HG03342 (cell line): ENCODE measurements at regions not wholly inside any gene's neighbourhood (a gene's known extent, or its start where the extent isn't known, plus 50 kb on each side); places are given as distances from the start of the nearest gene placed in this dataset.
A peak's percentile ranks its signal among the peaks of the same experiment; 100 is the strongest.
"Not testable (repeated sequence)": the region's sequence is repeated elsewhere in the genome, so short reads cannot be mapped to it uniquely, and the experiment has no call there.

ENCODE experiments used
- ATAC-seq: cut with Tn5 transposase; IDR thresholded peaks from one replicate; pipeline ENCODE4 v1.9.1; 2021; ENCODE audit warnings: mild to moderate bottlenecking, moderate library complexity; ENCODE audit not compliant: unreplicated experiment

DNA sequence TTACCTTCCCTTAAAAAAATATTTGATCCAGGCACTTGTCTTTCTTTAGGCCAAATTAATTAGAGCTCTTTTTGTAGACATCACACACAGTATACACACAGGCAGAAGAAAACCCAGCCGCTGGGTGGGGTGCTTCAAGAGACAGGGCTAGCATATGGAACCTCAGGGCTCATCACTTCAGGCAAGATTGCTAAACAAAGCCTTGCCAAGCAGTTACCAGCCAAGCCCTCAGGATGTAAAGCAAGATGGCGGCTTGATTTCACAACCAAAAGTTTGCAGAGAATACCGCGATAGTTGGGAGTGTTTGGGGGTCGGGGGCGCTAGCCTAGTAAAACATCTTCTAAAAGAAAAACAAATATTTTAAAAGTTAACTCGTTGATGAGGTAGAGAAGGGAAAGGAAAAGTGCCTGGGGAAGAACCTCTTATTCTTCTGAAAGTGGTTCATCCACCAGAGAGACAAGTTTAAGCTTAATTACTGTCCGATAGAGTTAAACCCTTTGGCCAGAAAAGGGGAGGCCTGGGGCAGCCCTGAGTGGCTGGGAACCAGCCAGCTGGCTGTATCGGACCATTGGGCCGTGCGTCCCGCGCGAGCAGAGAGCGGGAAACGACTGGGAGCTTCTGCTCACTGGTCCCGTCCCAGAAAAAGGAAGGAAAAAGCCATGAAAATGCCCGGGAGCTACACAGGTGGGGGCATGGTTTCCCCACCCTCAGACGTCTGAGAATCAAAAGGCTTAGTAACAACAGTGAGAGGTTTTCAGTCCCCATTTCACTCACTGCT is 254.9 kb upstream of the PCDH20 start:
- ATAC-seq = no peak

DNA sequence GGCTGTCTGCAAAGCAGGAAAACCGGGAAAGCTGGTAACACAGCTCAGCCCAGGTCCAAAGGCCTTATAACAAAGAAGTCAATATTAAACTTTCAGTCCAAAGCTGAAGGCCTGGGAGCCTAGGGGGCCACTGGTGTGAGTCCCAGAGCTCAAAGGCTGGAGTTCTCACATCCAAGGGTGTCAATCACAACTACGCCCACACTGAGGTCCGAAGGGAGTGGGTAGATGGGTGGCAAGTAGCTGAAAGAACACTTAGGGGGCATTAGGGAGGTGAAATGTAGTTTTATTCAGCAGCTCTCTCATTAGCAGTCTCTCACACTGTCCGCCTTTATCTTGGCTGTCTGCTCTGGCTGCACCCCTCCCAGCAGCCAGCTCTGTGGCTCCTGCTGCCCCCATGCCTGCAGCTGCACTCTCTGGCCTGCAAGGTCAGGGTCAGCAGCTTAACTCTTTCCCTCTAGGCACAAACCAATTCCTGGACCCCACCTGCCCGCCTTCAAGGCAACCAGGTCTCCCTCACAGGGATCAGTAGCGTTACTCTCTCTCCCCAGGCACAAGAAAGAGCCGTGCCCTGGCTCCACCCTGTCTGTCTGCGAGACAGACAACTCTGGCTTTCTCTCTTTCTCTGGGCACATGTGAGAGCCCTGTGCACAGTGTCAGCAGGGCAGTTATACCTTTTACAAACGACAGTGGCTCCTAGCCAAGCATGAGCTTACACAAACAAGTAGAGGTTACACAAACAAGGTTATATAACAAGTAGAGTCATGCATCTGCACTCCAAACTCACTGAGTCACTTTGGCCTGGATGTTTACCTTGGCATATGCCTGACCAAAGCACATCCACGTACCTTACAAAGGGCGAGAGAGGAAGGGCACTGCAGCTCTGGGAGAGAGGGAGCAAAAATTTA is 249.4 kb upstream of the PCDH20 start:
- ATAC-seq = no peak

DNA sequence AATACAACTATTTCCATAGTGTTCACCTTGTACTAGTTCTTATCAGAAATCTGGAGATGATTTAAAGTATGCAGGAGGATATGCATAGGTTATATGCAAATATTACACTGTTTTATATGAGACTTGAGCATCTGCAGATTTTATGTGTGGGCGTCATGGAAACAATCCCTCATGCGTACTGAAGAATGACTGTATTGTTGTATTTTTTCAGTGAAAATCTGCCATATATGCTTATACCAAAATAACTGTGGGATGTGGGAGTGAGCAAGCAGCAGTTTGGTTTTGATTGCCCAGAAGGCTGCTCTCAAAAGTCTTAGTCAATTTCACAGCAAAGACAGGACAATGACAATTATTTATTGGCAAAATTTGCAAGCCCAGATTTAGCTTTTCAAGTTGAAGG is 238.8 kb upstream of the PCDH20 start:
- ATAC-seq = no peak

DNA sequence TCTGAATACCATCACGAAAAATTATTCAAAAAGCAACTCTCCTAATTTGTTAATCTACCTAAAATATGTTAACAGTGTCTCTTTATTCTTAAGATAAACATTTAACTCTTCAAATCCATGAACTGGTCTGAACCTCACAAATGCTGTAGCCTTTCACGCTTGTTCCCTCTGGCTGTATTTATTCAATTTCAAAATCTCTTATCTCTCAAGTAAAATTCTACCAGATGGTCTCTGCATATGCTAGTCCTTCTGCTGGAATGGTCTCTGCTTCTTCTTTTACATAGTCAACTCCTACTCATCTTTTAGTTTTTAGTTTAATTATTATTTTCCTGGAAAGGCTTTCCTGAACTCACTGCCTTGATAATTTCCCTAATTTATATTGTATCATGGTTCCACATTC is 232.9 kb upstream of the PCDH20 start:
- no peak for ATAC-seq

DNA sequence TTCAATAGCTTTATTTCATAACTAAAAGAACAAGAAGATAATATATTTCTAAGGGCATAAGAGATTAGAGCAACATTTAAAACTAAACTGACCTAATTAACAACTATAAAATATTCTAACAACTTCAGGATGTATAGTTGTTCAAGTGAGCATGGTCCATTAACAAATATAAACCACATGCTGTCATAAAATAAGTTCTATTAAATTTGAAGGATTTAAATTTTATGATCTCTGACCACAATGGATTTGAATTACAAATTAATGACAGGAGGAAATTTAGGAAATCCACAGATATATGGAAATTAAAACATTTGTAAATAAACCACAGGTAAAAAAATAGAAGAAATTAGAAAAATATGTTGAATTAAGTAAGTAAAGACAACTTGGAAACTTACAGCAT is 196.5 kb upstream of the PCDH20 start:
- ATAC-seq = no peak

DNA sequence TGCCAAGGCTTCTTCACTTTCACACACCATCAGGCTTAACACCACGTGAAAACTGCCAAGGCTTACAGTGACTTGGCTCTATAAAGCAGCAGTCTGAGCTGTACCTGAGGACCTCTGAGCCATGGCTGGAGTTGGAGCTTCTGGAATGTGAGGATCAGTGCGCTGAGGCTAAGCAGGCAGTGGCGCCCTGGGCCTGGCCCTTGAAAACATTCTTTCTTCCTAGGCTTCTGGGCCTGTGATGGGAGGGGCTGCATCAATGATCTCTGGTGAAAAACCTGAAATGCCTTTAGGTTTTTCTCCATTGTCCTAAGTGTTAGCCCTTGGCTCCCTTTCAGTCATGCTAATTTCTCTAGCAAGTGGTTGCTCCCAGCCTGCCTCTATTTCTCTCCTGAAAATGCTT is 192.5 kb upstream of the PCDH20 start:
- ATAC-seq = no peak

DNA sequence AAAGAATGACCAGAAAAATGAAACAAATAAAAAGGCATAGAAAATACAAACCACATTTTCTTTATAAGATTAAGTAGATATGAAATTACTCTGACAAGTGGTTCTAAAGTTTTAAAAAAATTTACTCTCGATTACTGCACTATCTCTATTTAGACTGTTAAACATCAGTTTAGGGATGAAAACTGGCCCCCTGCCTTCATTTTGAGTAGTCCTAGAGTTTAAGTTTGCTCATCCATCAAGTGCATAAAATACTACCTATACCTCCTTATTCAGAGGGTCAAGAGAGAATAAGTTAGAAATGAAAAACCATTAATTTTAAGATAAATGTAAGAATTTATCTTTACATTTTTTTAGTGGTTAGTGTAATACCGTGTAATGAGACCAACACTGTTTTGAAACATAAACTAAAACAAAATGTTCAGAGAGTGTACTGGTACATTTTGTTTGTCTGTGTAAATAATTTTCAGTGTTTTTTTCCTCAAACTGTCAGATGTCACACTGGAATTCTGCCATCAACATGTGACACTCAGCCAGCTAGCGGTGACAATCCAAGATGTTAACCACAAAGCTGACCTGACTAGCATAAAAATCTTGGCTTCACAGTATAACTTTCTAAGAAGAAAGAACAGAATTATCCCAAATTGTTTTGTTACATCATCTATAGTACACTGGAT is 184.8 kb upstream of the PCDH20 start:
- ATAC-seq = no peak

DNA sequence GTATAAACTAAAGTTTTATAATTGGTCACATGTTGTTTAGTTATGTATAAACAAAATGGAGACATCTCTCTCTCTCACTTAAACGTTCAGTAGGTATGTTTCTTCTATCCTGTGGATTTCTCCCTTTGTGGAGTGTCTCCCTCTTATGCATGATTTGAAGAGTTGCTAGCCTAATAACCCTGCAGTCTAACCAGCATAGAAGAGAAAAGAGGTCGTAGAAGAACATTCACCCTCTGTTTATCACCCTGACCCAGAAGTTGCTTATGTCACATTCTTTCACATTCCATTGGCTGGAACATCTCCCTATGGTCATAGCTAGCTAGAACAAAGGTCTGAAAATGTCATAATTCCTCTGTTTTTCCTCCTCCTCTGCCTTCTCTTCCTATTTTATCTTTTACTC is 176.8 kb upstream of the PCDH20 start:
- ATAC-seq = no peak

DNA sequence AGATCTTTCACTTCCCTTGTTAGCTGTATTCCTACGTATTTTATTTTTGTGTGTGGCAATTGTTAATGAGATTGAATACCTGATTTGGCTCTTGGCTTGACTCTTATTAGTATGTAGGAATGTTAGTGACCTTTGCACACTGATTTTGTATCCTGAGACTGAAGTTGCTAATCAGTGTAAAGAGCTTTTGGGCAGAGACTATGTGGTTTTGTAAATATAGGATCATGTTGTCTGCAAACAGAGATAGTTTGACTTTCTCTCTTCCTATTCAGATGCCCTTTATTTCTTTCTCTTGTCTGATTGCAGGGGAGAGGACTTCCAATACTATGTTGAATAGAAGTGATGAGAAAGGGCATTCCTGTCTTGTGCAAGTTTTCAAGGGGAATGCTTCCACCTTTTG is 160.3 kb upstream of the PCDH20 start:
- ATAC-seq = no peak

DNA sequence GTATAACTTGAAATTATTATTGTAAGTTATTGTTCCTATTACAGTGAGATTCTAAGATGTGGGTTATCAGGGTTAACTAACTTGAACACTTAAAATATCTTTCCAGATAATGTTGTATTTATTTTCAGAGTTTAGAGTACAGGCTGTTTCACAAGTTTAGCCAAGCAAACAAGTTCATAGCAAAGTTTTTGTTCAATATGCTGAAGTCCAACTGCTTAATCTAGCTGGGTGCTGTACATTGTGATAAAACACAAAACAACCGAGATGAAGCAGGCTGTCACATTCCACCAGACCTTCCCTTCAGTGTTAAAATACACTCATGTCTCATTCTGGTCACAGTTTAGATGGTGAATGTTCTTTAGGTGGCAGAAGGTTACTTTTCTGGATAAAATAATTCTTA is 148.0 kb upstream of the PCDH20 start:
- ATAC-seq = no peak

DNA sequence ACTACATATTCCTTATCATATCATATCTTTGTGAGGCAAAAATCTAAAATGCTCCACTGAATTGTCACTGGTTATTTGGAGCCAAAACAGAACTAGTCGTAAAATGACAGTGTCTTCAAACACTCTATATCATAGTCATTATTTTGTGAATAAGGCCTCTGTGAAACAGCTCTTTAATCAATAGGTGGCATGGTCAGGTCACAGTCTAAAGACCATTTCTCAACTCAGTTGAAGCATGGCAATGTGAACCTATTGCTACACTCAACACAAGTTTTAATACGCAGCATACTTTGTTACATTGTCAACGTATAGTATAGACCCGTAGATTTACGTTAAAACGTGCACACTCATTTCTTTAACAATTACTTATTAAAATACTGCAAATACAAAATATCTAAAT is 131.3 kb upstream of the PCDH20 start:
- no peak for ATAC-seq

DNA sequence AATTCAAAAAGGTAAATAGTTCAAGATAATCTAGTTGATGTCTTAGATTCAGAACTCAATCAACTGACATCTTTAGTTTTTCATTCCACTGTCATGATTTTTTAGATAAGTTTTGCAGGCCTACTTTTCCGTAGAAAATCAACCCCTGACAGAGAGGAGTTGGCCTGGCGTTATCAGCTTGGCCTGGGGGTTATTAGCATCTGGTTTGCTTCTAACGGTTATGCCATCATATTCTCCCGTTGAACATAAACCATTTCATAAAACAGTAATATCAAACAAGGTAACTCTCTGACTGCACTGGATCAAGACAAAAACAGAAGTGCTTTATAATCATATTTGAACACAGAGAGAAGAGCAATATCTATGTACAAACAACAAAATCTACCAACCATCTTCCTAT is 130.8 kb upstream of the PCDH20 start:
- no peak for ATAC-seq

DNA sequence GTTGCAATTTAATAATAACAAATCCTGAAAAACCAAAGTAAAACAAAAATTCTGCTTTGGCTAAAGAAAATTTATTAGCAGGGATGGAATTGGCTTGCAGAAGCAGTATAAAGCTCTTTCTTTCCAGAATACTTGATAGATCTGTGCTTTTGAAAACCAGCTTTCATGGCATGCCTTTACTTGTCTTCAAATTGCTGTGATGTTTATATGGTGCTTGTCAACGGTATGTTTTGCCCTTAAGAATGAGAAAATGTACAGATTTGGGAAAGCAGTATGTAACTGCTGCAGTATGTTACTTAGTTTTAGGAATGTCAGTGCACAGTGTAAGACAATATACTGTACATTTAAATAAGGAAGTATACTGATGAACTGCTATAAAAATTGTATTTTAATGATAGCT is 120.8 kb upstream of the PCDH20 start:
- ATAC-seq = no peak

DNA sequence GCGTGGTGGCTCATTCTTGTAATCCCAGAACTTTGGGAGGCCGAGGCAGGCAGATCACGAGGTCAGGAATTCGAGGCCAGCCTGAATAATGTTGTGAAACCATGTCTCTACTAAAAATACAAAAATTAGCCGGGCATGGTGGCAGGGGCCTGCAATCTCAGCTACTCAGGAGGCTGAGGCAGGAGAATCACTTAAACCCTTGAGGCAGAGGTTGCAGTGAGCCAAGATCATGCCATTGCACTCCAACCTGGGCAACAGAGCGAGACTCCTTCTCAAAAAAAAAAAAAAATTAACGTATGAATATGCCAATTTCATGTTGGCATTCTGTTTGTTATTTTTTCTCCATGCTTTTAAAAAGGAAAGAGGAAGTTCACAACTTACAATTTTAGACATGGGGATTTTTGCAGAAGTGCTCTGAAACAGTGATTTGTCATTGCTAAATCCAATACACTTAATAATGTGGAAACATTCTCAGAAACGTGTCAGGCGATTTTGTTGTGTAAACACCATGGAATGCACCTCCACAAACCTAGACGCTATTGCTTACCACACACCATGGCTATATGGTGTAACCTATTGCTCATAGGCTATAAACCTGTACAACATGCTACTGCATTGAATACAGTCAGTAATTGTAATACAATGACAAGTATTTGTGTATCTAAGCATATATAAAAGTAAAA is 115.9 kb upstream of the PCDH20 start:
- ATAC-seq = peak; percentile 61

DNA sequence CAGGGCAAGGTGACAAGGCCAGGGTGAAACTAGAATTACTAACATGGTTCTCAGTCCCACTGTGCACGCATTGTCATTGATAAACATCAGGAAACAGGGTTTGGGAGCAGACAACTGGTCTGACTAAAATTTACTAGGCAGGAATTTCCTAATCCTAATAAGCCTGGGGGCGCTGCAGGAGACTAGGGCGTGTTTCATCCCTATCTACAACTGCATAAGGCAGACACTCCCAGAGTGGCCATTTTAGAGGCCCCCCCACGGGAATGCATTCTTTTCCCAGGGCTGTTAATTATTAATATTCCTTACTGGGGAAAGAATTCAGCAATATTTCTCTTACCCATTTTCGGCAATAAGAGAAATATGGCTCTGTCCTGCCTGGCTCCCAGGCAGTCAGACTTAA is 103.6 kb upstream of the PCDH20 start:
- not testable (repeated sequence) for ATAC-seq

DNA sequence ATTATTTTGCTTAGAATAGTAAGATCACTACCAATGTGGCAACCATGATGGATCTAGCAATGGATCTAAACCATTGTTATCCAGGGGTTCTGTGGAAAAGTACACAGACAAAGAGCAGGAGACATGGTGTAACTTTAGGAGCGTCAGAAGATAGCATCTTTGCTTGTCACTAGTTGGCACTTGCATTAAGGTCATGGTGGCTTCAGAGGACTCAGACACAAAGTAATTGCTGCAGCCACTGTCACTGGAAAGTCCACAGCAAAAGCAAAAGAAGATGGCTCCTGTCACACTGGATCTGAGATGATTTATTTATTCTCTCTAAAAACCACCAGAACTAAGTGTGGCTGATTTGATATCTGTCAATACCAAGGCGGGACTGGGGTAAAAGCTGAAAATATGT is 93.3 kb upstream of the PCDH20 start:
- ATAC-seq = no peak

DNA sequence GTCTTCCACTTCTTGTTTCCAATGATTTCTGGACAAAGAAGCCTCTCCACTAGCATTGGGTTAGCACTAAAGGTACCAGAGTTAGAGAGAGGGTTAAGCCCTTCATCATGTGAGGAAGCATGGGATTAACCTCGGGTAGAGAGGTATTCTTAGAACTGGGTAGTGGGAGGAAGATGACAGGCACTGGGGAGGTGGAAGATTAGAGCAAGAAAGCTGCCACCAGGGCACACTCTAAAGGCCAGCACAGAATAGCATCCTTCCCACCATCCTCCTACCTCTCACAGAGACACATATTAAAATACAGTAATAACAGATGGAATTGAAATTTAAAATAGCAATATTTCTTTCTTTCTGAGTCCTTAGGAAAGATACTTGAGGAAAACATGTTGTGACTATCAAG is 84.5 kb upstream of the PCDH20 start:
- no peak for ATAC-seq

DNA sequence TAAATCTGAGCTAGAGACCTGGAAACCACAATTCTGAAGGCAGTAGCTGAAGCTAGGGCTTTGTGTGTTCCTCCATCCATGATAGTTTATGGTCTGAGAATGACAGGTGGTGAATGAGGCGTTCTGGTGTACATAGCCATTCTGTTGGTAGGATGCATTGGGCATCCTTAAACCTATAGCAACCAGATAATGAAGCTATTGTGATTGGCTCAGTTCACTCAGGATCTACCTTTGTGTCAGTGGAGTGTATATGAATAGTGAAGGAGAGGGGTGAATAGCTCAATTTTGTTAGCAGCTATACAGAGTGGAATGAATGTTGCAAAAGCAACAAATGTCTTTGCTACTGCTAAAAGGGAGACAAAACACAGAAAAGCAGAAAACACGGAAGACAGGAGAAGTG is 80.0 kb upstream of the PCDH20 start:
- no peak for ATAC-seq

DNA sequence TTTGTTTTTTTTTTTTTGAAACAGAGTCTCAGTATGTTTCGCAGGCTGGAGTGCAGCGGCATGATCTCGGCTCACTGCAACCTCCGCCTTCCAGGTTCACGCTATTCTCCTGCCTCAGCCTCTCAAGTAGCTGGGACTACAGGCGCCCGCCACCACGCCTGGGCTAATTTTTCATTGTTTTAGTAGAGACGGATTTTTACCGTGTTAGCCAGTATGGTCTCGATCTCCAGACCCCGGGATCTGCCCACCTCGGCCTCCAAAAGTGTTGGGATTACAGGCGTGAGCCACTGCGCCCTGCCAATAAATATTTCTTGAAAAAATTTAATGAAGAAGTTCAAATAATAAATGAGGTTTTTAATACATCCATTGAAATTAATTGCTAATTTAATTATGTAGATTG is 77.9 kb upstream of the PCDH20 start:
- not testable (repeated sequence) for ATAC-seq

DNA sequence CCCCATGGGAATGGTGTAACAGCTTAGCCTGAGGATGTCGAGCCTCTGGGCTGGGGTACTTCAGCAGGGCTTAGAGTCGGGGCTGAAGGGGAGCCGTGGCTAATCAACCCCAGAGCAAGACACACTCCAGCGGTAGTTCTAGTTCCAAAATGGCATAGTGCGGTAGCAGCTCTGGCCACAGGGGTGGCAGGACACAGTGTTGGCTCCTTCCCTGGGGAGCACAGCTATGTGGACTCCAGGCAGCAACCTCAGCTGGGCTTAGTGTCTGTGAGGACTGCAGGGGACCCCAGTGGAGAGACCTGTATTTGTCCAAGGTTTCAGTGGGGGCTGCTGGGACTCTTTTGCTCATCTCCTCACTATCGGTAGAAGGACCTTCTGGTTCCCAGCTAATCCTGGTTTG is 70.8 kb upstream of the PCDH20 start:
- ATAC-seq = no peak

DNA sequence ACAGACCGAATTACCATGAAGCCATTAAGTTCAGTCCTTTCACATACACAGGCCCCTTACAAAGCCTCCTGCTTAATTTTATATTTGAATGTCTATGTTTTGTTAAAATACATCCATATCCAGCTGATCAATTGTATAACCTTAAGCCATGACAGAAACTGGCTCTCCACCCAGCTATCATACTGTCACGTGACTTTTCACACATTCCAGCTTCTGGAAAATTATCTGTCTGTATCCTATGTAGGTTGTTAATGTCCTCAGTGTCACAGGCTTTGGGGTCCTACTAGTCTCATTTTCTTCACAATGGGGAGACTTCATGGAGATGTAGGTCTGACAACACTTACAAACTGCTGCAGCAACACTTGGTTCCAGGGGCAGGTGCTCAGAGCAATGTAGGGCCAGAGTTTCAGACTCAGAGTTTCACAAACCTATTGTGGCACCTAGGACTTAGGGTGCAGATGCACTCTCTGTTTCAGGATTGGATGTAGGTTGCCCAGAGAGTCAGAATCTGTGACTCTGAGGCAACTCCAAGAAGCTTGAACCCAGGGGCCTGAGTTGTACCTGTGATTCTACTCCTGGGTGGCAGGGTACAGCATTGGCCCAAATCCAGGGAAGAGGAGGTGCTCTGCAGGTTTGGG is 69.6 kb upstream of the PCDH20 start:
- no peak for ATAC-seq
